GOT3 (cell line): ENCODE measurements at regions not wholly inside any gene's neighbourhood (a gene's known extent, or its start where the extent isn't known, plus 50 kb on each side); places are given as distances from the start of the nearest gene placed in this dataset.

Experiments used
- DNase-seq: peaks from one replicate; lab custom pipeline; 2025; ENCODE audit warnings: mixed read lengths; lab: John Stamatoyannopoulos, UW

DNA sequence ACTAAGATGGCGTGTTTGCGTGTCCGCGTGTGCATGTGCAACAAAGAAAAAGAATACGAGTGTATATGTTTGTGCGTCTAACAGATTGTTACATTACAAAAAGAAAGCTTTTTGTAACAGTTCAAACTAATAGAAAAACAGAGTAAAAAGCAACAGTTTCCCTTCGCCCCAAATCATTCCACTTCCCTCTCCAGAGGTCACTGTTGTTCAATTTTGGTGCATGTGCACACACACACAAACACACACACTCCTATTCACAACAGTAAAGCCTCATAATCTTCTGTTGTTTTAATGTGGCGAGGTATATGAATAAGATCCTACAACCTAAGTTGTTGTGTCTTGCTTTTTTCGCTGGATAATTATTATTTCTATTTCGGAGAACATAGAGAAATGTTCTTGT lies 357.3 kb upstream of the SLC8A1 start:
- no peak for DNase-seq

GRCh38 chr2:40814616-40815015 lies 362.7 kb upstream of the SLC8A1 start:
- DNase-seq: no peak

- no peak for DNase-seq
Observed at GRCh38 chr2:40820319-40820718, 368.4 kb upstream of the SLC8A1 start.

DNA sequence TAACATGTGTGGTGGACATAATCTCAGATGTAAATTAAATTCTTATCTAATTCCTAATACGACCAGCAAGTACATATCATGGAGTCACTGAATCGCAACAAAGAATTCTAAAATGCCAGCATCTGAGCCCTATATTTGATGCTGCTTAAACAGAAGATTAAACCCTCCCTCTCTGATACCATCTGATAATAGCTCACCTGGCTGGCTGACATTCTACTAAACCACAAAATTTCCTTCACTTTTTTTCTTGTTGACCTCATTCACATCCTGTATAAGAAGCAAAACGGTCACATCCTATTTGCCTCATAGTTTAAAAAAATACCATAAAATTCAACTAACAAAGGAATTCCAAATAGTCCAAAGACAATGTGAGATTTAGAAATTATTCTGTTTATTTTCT lies 371.6 kb upstream of the SLC8A1 start:
- DNase-seq: no peak

DNA sequence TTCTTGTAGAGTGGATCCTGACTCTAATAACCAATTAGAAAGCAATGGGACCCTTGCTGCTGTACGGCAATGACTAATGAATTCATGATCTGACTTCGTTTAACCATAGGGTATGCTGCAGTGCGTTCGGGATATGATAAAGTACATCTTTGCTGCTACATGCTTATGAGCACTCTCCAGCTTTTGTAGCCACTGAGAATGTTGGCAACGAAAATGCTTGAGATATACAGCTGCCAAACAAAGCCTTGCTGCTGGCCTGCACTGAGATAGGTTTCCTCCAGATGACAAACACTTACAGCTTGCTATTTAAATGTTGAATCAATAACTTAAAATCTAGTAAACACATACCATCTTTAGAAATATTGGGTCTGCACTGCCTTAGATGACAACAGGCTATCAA lies 372.4 kb upstream of the SLC8A1 start:
- DNase-seq: no peak

GRCh38 chr2:40827392-40827791 lies 375.5 kb upstream of the SLC8A1 start:
- DNase-seq: no peak

- DNase-seq: no peak
Observed at GRCh38 chr2:40831321-40831873, 379.5 kb upstream of the SLC8A1 start.

DNA sequence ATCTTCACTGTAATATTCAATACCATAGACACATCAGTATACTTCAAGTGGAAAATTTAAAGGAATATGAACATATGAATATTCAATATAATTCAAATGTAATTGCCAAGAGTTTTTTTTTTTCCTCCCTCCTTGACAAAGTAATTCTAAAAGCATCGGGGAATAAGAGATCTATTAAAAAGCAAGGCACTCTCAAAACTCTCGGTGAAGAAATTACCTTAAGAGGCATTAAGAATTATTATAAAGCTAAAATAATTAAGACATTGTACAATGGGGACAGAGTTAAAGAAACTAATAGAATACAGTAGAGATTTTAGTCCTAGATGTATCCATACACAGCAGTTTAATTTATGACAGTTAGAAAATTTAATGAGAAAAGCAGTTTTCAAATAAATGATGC lies 390.0 kb upstream of the SLC8A1 start:
- no peak for DNase-seq

DNA sequence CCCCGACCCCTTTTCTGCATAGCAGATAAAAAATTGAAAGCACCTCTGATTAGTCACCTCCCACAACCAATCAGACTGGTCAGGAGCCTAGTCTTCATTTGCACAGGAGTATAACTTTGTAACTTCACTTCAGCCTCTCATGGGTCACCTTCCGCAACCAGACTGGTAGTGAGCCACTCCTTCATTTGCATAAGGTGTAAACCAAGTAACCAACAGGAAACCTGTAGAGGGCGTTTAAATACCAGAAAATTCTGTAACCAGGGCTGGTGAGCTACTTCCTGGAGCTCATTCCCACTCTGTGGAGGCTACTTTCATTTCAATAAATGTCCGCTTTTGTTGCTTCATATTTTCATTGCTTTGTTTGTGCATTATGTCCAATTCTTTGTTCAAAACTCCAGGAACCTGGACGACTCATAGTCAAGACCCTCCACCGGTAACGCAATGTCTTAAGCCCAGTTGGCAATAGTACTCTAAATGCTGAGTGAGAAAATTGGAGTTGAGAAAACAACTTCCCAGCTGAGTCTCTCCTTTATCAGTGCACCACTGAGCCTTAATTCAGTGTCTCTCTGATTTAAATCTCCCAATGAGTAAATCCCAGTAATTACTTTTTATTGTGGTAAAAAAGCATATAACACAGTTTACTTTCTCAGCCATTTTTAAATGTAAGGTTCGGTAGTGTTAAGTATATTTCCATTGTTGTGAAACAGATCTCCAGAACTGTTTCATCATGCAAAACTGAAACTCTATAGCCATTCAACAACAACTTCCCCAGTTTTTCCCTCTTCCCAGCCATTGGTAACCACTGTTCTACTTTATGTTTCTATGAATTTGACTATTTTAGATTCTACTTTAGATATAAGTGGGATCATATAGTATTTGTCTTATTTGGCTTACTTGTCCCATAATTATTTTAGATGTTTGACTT lies 392.7 kb upstream of the SLC8A1 start:
- DNase-seq: no peak

DNA sequence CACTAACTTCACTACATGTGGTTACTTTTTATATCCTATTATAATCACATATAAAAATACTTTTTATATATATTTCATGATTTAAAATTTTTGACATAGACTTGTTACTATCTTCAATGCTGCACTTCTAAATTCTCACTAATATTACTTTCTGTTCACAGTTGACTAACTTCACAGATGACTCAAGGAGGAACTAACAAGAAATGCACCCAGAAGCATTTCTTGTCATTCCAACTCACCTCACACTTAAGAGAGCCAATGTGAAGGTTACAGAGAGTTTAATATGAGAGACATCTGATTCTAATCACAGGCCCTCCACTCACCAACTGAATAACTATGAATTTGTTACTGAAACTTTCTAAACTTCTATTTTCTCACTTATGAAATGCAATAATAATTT lies 399.8 kb upstream of the SLC8A1 start:
- no peak for DNase-seq

DNA sequence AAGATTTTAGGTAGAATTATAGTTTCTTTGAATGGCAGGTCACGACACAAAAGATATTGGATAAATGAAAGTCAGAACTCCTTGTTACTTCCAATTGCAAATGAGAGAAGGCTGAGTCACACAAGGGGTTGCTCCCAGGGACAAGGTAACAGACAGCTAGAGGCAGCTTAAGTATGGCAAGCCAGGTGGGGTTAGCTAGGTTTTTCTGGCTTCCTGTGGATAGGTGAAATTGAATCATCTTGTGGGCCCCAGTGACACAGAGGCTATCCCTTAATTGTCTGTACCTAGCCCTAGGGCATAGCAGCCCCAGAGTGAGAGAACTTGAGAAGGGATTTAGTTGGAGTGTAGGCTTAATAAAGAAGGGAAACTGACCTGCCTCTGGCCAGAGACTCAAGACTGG lies 407.7 kb upstream of the SLC8A1 start:
- DNase-seq: no peak

DNA sequence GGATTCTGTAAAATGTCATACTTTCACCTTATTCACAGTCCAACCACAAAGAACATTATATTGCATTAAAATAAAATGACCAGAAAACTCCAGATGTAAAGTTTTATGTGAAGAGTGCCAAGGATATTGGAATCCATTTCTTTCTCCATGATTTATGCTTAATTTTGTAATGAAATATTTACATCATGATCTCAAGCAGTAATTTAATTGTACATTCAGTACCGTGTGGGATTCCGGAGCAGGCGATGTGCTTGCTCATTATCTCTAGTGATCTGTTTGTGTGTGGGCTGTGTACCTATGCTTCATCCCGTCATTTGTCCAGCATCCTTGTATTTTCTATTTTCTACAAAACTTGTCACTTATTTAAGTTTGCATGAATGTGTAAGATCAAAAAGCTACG lies 415.9 kb upstream of the SLC8A1 start:
- no peak for DNase-seq

- no peak for DNase-seq
Observed at GRCh38 chr2:40872580-40872979, 420.7 kb upstream of the SLC8A1 start.

DNA sequence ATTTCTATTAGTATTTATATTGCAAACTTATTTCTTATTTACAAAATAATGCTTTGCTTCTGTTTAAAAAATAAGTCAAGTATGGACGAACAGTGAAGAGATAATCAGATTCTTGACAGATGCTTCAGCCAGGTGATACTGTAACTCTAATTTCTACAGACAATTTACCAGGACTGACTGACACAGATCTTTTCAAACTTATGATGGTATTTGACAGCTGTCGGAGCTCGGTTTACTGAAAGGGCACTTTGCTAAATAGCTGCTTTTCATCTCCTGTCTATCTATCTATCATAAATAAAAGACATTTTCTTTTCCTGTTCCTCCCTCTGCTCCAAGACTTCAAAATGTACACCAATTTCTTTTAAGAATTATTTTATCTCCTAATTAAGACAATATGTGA lies 422.5 kb upstream of the SLC8A1 start:
- no peak for DNase-seq

DNA sequence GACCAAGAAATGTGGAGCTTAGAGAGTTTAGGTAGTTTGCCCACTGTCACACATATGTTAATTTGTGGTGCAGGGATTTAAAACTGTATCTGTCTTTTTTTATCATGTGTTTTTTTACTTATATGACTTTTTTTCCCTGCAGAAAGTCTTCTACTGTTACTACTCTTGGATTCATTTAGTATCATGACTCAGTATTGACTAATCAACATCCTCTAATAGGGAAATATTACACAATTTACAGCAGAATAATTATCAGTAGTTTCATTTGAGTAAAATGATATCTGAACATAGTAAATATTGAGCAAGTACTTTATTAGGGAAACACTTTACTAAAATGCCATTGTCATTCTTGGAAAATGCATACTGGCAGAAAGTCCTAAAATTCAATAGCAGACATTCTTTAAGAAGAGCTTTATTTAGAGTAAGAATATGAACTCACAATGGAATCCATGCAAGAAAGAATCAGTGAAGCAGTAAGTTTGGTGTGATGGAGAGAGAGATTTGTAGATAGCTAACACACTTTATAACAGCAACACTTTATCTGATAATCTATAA lies 425.9 kb upstream of the SLC8A1 start:
- no peak for DNase-seq

GRCh38 chr2:40879305-40879704 lies 427.4 kb upstream of the SLC8A1 start:
- no peak for DNase-seq

DNA sequence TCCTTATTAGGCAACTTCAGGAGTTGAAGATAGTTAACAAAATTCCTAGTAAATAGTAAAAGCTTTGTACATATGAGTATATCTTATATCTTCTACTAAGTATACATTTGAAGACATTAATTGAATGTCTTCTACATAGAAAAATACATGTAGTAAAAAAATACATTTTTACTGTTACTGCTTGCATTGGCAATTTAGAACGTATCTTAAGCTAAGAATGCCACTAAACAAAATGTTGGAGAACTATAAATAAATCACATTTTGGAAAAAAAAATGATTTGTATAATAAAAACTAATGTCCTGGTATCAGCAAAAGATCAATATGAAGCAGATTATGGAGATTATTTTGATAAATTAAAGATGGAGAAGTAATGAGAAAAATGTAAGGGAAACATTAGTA lies 434.2 kb upstream of the SLC8A1 start:
- no peak for DNase-seq

- no peak for DNase-seq
Observed at GRCh38 chr2:40886655-40887054, 434.8 kb upstream of the SLC8A1 start.

DNA sequence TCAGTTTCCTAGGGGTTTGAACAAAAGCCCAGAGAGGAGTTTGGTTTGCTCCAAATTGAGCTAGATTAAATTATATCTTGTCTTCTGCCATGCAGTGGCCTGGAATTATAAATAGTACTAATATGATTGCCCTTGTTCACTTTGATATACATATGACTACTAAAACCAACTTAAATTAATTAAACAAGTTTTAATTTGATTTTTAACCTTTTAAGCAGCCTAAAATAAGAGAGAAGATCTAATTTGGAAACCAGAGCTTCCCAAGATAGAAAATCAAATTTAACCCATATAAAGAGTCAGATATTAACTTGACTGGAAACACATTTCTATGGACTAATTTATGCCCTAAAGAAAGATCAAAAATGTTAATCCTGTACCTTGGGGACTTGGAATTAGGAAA lies 444.5 kb upstream of the SLC8A1 start:
- DNase-seq: no peak

- DNase-seq: no peak
Observed at GRCh38 chr2:40914666-40915065, 462.8 kb upstream of the SLC8A1 start.

DNA sequence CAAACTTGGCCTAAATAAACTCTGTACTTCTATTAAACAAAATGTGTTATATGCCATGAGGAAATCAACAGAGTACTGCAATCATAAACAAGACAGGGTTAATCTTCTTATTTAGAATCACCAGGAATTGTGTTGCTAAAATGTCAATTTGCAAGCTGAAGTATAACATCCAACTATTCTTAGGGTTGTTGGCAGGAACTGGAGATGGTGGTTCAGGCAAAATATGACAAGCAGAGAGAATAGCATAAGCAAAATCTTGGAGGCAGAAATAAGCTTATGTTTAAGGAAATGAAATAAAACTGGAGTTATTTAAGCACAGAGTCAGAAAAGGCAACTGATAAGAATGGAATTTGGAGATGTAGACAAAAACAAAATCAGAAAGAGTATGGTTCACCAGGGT lies 463.8 kb upstream of the SLC8A1 start:
- DNase-seq: no peak

- DNase-seq: no peak
Observed at GRCh38 chr2:40935349-40935748, 483.5 kb upstream of the SLC8A1 start.

GRCh38 chr2:40937284-40937683 lies 485.4 kb upstream of the SLC8A1 start:
- no peak for DNase-seq

- no peak for DNase-seq
Observed at GRCh38 chr2:40953341-40953740, 501.5 kb upstream of the SLC8A1 start.
